Lower leg skin (tissue), 4 donors: ENCODE measurements at regions not wholly inside any gene's neighbourhood (a gene's known extent, or its start where the extent isn't known, plus 50 kb on each side); places are given as distances from the start of the nearest gene placed in this dataset.

Source experiments
- DNase-seq, 2 donors: peaks; one replicate each; pipeline ENCODE4 v3.0.0-alpha.2; 2019; ENCODE audit warnings: low spot score in 2 of 2
- H3K4me3 ChIP-seq: fragments of 200-600 bp; sonication (generic); 2 replicates; pipeline ENCODE4 v1.5.1; 2017; ENCODE audit warnings: mild to moderate bottlenecking, low read depth; ENCODE audit not compliant: poor library complexity, severe bottlenecking
- POLR2A ChIP-seq, 2 donors: fragments of 450-650 bp; IDR thresholded peaks; one replicate each; pipeline ENCODE4 v1.6.1; 2016 to 2017; ENCODE audit warnings: antibody characterized with exemption in 2 of 2, mild to moderate bottlenecking in 1 of 2, moderate library complexity in 1 of 2
- WGBS, 2 donors: methylation state at CpG; one replicate each; pipeline ENCODE4 v1.1.5; 2018; 5-methylcytosine and 5-hydroxymethylcytosine counted together
- intact Hi-C: fragments of 100-400 bp; cut with DNase I; formaldehyde crosslinking; loops from one replicate; pipeline ENCODE4 v1.15.0; 2023; ENCODE audit warnings: low total_unique reads
- TF ChIP-seq, protein P1 (sequence below), 3 donors: fragments of 450-650 bp; IDR thresholded peaks; one replicate each; pipeline ENCODE4 v1.5.1; 2016; ENCODE audit warnings: antibody characterized with exemption in 3 of 3, mild to moderate bottlenecking in 3 of 3, moderate library complexity in 2 of 3

DNA sequence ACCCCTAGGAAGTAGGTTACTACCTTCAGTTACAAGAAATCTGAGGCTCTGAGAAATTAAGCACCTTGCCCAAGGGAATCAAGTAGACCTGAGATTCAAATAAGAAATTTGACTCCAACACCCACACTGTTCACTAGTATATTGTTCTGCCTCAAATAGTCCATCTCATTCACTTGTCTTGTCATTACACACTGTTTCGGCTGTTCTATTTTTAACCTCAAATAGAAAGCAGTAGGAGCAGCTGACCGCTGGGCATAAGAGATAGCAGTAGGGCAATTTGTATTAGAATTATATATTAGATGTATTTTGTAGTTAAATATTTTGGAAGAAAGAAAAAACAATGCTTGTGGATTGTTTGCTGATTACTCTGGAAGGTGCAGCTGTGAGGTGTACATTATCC, 185.1 kb downstream of the INHBA start:
- DNase-seq = no peak
- intact Hi-C loops = no loop called here
- 85 to 96% methylated on average over 2 of the region's 2 CpGs for WGBS, 2 donors
- TF ChIP-seq, protein P1, sequence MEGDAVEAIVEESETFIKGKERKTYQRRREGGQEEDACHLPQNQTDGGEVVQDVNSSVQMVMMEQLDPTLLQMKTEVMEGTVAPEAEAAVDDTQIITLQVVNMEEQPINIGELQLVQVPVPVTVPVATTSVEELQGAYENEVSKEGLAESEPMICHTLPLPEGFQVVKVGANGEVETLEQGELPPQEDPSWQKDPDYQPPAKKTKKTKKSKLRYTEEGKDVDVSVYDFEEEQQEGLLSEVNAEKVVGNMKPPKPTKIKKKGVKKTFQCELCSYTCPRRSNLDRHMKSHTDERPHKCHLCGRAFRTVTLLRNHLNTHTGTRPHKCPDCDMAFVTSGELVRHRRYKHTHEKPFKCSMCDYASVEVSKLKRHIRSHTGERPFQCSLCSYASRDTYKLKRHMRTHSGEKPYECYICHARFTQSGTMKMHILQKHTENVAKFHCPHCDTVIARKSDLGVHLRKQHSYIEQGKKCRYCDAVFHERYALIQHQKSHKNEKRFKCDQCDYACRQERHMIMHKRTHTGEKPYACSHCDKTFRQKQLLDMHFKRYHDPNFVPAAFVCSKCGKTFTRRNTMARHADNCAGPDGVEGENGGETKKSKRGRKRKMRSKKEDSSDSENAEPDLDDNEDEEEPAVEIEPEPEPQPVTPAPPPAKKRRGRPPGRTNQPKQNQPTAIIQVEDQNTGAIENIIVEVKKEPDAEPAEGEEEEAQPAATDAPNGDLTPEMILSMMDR (IDR thresholded peaks at IDR 0.05) = no peak
- TF ChIP-seq POLR2A (IDR thresholded peaks at IDR 0.05) = no peak
- no peak overlapping the region for H3K4me3 ChIP-seq

DNA sequence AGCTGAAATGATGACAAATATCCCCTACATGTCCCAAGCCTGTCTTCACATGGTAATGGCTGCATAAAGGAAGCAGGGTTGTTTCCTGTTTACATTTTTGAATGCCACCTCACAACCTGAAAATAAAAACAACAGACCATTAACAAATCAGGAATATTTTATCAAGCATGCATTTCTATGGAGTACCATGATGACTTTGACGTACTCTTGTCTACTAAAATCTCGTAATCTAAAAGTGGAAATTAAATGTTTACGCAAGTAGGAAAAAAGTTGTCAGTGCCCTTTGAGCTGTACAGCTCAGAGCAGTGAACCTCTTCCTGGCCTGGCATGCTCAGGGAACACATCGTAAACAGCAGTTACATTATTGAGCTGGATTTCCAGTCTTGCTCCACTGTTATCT, 194.1 kb downstream of the INHBA start:
- DNase-seq = no peak
- intact Hi-C loops = no loop called here
- no peak overlapping the region for H3K4me3 ChIP-seq
- TF ChIP-seq POLR2A (IDR thresholded peaks at IDR 0.05) = no peak
- TF ChIP-seq, protein P1 (IDR thresholded peaks at IDR 0.05) = no peak
- WGBS, 2 donors = 82 to 86% methylated on average over 4 of the region's 4 CpGs

DNA sequence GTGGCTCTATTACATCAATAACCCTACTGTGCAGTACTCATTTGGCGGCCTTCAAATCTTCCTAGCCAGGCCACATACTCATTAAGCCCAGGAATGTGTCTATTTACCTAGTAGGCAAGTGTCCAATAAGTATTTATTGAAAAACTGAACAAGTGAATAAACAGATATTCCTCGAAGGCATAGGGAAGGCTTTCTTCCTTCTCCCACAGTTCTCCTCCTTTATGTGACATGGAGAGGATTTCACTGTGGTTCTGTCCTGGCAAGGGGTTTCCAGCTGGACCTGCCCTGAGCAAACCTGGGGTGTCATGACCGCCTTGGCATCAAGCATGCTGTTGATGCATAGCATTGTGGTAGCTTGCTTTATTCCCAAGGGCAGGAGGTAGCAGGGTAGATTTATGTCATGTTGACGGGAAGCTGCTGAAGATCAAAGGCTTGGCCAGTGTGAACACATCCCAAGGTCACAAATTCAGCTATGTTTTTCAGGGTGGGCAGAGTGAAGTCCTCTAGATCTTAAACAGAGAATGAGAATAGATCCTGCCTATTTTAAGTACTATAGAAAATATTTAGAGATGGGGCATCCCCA, 195.1 kb downstream of the INHBA start:
- H3K4me3 ChIP-seq = no peak overlapping the region
- no peak for DNase-seq
- TF ChIP-seq, protein P1 (IDR thresholded peaks at IDR 0.05) = no peak
- no peak for TF ChIP-seq POLR2A (IDR thresholded peaks at IDR 0.05)
- intact Hi-C loops = no loop called here
- WGBS, 2 donors = 81 to 82% methylated on average over 4 of the region's 4 CpGs

DNA sequence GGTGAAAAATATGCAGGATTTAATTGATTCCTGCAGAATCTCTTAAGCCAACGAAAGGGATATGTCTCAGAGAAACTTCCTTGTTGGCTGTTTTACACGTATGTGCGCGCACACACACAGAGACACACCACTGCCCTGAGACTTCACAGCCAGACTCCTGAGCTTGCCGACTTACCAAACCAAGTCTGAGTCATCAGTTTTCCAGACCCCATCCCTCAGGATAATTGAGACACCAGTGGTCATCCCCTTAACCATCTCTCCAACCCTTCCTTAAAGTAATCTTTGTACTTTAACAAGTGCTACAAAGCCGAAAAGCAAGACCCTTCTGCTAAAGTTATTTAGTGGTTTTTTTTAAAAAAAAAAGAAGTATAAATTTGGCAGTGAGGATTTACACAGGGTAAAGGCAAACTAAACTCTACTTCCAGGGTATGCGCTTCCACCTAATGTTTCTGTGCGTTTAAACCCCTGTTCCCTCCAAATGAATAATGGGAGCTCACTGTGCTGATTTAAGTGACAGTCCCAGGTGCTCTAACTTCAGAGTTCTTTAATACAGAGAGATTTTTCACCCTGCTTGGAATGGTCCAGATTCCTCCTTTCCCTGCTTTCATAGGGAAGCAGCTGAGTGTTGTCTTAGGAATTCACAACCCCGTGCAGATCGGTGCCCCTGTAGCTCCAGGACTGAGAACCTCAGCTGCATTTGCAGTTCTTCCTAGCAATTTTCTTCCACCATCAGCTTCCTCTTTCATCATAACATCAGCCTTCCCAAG, 198.5 kb downstream of the INHBA start:
- WGBS, 2 donors = 84 to 88% methylated on average over 10 of the region's 10 CpGs
- TF ChIP-seq, protein P1 (IDR thresholded peaks at IDR 0.05) = no peak
- TF ChIP-seq POLR2A (IDR thresholded peaks at IDR 0.05) = no peak
- H3K4me3 ChIP-seq = no peak overlapping the region
- DNase-seq = no peak
- intact Hi-C loops = no loop called here

DNA sequence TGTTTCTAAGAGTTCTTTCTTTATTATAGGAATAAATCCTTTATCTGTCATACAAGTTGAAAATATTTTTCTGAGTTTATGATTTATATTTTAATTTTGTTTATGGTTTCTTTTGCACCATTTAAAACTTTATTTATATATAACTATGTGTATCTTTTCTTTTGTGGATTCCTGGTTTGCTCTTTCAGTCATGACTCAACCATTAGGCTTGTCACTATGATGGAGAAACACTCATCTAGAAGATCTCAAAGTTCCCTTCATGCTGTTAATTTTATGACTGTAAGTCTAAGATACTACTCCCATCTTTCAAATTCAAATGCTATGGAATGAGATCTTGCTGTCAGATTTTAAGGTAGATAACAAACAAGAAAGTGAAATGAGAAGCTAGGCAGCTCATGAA, 199.5 kb downstream of the INHBA start:
- DNase-seq = no peak
- H3K4me3 ChIP-seq = no peak overlapping the region
- TF ChIP-seq, protein P1 (IDR thresholded peaks at IDR 0.05) = no peak
- no peak for TF ChIP-seq POLR2A (IDR thresholded peaks at IDR 0.05)
- intact Hi-C loops = no loop called here
